ENCODE measurements at regions not wholly inside any gene's neighbourhood (a gene's known extent, or its start where the extent isn't known, plus 50 kb on each side); places are given as distances from the start of the nearest gene placed in this dataset.
A peak's percentile ranks its signal among the peaks of the same experiment; 100 is the strongest.
"Not testable (repeated sequence)": the region's sequence is repeated elsewhere in the genome, so short reads cannot be mapped to it uniquely, and the experiment has no call there.

DNA sequence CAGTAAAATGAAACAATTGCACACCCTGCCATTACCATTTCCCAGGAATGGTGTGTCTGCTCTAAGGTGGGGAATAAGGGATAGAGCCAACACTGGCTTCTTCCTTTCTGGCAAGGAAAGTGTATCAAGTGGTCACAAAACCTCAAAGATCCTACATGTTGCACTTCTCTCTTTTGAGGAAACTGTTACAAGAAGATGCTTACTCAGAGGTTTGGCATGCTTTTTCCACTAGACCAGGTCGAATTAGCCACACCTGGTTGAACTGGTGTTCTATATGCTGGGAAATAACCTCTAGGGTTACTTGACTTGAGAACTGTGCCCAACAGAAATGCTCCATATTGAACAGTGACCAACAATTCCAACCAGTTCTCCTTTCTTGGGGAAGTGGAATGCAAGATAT is 102.9 kb downstream of the LRRN1 start:
- no peak for DNase-seq (ENCODE audit: low spot score)

- no peak for DNase-seq (ENCODE audit: low spot score)
These were observed 106.9 kb downstream of the LRRN1 start for GRCh38 chr3:3906171-3906570.

- DNase-seq (ENCODE audit: low spot score): no peak
These were observed 107.8 kb downstream of the LRRN1 start for GRCh38 chr3:3907023-3907422.

DNA sequence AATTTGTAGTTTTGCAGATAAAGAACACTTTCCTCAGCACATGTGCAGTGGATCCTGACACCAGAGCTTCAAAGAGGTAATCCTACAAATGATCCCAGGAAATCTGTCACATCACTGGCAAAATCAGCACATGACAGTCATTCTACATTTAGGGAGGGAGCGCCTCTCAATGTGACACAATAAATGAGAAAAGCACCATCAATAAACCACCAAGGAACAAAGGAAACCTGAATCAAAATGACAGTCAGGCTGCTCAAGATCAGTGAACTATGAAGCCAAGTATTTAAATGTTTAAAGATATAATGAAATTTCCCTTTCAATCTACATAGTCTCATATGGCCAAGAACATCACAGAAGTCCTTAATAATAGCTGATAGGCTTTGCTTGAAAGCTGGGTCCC is 119.5 kb downstream of the LRRN1 start:
- no peak for DNase-seq (ENCODE audit: low spot score)

- no peak for DNase-seq (ENCODE audit: low spot score)
These were observed 120.1 kb downstream of the LRRN1 start for GRCh38 chr3:3919316-3919715.

- no peak for DNase-seq (ENCODE audit: low spot score)
These were observed 124.4 kb downstream of the LRRN1 start for GRCh38 chr3:3923619-3924018.

DNA sequence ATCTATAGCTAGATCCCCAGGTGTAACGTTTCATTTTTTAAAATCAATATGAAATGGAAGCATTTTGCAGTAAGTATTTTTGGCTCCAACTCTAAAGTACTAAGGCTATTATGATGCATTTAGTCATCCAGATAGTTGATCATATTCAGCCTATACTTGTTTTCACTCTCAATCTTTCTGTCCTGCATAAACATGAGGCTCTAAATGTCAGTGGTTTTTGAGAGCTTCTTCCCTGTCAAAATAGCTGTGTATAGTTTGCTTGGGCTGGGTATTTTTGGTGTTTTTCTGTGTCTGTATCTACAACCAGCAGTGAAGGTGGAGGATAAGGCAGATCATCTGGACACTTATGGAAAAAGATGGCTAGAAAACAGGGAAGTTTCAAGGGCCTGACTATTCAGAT is 128.0 kb downstream of the LRRN1 start:
- DNase-seq (ENCODE audit: low spot score): no peak

GRCh38 chr3:3927965-3928364 is 128.7 kb downstream of the LRRN1 start:
- DNase-seq (ENCODE audit: low spot score): no peak

DNA sequence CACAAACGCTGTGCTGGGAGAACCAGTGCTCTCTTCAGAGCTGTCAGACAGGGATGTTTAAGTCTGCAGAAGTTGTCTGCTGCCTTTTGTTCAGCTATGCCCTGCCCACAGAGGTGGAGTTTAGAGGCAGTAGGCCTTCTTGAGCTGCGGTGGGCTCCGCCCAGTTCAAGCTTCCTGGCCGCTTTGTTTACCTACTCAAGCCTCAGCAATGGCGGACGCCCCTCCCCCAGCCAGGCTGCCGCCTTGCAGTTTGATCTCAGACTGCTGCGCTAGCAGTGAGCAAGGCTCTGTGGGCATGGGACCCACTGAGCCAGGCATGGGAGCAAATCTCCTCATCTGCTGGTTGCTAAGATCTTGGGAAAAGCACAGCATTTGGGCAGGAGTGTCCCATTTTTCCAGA is 142.1 kb downstream of the LRRN1 start:
- not testable (repeated sequence) for DNase-seq (ENCODE audit: low spot score)

DNA sequence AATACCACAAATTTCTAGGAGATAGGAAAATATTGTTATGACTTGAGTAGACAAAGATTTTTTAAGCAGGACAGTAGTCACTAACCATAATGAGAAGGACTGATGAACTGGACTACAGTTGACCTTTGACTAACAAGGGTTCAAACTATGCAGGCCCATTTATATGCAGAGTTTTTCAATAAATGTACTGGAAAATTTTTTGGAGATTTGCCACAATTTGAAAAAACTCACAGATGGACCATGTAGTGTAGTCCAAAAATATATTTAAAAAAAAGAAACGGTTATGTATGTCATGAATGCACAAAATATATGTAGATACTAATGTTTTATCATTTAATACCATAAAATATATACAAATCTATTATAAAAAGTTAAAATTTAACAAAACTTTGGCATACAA is 151.8 kb downstream of the LRRN1 start:
- DNase-seq (ENCODE audit: low spot score): no peak

DNA sequence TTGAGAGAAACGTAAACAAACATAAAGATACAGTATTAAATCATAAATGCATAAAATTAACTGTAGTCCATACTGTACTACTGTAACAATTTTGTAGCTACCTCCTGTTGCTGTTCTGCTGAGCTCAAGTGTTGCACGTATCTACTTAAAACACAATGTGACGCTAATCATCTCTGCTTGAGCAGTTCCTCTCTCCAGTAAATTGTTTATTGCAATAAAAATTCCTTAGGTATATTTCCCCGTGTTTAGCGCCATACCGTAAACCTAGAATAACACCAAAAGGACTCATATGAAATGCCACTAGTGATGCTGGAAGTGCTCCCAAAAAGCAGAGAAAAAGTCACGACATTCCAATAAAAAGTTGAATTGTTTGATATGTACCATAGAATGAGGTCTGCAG is 152.3 kb downstream of the LRRN1 start:
- no peak for DNase-seq (ENCODE audit: low spot score)

- not testable (repeated sequence) for DNase-seq (ENCODE audit: low spot score)
These were observed 163.6 kb downstream of the LRRN1 start for GRCh38 chr3:3962867-3963266.

GRCh38 chr3:3984053-3984452 is 184.8 kb downstream of the LRRN1 start:
- no peak for DNase-seq (ENCODE audit: low spot score)

DNA sequence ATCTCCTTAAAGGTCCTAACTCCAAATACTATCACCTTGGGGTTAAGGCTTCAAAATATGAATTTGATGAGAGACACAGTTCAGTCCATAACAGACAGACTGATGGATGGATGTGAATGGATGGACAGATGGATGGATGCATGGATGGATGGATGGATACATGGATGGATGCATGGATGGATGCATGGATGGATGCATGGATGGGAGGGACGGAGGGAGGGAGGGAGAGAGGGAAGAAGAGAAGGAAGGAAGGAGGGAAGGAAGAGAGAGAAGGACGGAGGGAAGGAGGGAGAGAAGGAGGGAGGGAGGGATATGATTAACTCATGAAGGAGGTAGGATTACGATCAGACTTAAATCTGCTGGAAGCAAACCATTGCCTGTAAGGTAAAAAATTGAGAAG is 192.4 kb downstream of the LRRN1 start:
- no peak for DNase-seq (ENCODE audit: low spot score)

DNA sequence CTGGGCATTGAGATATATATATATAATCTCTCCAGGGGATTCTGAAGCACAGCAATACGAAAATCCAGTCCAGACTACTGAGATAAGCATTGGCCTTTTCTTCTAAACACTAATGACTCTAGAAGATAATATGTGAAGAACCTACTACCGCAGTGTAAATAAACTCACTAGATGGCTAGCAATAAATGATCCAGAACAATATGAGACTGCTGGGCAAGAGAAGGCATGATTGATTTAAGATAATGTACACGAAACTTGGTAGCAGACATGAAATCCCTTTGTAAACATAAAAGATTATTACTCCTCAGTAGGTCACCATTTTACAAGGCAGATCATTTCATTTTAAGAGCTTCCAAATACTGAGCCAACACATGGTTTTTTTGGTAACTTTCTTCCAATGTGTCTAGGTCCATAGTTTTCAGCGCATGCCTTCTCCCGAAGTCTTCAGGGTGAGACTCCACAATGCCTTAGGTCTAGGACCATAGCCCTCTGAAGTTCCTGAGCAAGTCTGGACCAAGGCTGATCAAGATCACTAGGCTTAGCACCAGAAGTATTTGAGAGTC is 193.2 kb downstream of the LRRN1 start:
- DNase-seq (ENCODE audit: low spot score): no peak

- DNase-seq (ENCODE audit: low spot score): peak; percentile 65
These were observed 199.1 kb downstream of the LRRN1 start for GRCh38 chr3:3998140-3998922.

- not testable (repeated sequence) for DNase-seq (ENCODE audit: low spot score)
These were observed 200.1 kb downstream of the LRRN1 start for GRCh38 chr3:3999340-3999739.

- no peak for DNase-seq (ENCODE audit: low spot score)
These were observed 202.7 kb downstream of the LRRN1 start for GRCh38 chr3:4001976-4002375.

GRCh38 chr3:4006288-4006687 is 207.1 kb downstream of the LRRN1 start:
- DNase-seq (ENCODE audit: low spot score): no peak

DNA sequence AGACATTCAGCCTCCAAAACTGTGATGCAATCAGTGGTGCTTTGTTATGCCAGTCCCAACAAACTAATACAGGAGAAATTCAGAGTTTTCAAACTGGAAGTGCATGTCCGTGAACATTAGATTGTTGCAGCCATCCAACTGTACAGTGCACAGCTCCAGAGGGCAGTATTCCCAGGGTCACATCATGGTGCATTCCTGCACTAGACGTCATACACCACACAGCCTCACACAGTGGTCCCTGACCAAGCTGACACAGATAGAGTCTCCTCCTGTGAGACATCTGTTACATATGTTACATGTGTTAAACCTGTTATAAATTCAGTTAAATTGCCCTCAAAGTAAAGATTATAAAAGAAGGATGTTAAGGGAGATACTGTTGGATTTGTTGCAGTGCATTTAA is 209.0 kb downstream of the LRRN1 start:
- no peak for DNase-seq (ENCODE audit: low spot score)

- no peak for DNase-seq (ENCODE audit: low spot score)
These were observed 211.9 kb downstream of the LRRN1 start for GRCh38 chr3:4011166-4011565.

DNA sequence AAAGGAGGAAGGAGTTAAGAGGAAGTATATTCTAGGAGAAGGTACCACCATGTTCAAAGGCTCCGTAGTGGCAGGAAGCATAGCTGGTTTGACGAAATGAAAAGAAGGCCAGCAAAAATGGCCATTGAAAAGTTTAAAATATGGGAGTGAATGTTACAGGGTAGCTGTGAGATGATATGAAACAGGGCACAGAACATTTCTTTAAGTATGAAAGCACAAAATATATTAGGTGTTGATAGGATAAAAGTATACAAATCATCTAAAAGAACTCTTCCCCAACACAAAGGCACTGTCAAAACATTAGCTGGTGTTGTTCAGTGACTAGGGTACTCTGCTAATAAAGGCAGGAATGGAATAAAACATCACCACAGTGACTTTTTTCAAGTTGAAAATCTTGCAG is 216.2 kb downstream of the LRRN1 start:
- DNase-seq (ENCODE audit: low spot score): no peak

GRCh38 chr3:4019501-4019900 is 220.3 kb downstream of the LRRN1 start:
- DNase-seq (ENCODE audit: low spot score): no peak

GRCh38 chr3:4021162-4021561 is 221.9 kb downstream of the LRRN1 start:
- DNase-seq (ENCODE audit: low spot score): peak; percentile 24
